ENCODE measurements at regions not wholly inside any gene's neighbourhood (a gene's known extent, or its start where the extent isn't known, plus 50 kb on each side); places are given as distances from the start of the nearest gene placed in this dataset.
"Not testable (repeated sequence)": the region's sequence is repeated elsewhere in the genome, so short reads cannot be mapped to it uniquely, and the experiment has no call there.

- DNase-seq = no peak
Measured at GRCh38 chr6:15758631-15759215, 95.9 kb upstream of the DTNBP1 start.

DNA sequence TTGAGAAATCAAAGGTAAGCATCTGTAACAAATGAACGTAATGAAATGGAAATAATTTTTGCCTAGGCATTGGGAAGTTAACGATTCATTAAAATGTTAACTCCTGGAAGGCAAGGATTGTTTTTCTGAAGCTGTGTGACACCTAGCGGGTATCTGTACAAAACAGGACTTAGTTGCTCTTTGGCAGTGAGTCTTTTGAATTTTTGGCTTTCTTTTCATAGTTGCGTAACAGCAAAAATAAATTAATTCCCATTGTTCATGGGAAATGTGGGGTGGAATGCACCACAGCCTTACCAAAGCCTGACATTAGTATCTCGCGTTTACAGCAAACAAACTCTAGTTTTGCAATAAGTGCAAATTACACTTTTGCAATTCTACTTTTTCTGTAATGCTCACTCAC is 92.7 kb upstream of the DTNBP1 start:
- no peak for DNase-seq

- DNase-seq = no peak
Measured at GRCh38 chr6:15754706-15755079, 91.9 kb upstream of the DTNBP1 start.

GRCh38 chr6:15754035-15754705 is 91.3 kb upstream of the DTNBP1 start:
- no peak for DNase-seq

DNA sequence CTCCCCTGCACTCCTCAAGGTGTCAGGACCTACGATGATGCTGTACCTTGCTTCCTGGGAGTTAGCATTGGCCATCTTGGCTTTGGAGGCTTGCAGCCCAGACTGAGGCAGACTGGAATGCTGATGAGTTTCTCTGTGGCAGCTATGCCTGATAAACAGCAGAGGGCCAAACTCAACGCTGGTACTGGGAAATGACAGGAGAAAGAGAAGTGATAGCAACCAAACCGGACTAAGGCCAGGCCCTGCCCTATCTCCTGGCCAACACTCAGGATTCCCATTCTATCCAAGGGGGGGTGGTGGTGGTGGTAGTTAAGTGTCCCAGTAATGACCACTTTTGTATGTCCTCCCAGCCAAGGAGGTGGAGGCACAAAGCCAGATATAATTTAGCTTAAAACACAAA is 90.0 kb upstream of the DTNBP1 start:
- DNase-seq = no peak

DNA sequence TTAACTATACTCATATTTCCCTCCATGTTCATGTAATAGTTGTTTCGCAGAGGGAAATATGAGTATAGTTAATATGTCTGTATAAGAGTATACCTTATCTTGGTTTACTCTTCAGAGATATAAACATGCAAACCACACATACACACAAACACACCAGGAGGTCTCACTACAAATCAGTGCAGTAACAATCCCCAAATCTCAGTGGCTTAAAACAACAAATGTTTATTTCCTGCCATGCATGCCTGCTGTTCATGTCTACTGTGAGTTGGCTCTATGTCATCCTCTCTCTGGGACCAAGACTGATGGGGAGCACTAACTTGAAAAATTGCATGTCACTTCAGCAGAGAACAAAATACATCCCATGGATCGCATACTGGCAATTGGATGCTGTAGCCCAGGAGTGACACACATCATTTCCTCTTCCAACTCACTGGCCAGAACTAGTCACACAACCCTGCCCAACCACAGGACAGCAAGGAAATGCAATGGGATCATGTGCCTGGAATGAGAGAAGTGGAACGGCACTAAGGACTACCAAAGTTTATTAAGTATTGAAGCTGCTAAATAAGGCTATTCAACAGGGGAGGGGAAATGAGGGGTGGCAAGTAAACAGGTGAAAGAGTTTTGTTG is 89.0 kb upstream of the DTNBP1 start:
- no peak for DNase-seq

- DNase-seq = no peak
Measured at GRCh38 chr6:15748341-15748740, 85.5 kb upstream of the DTNBP1 start.

- no peak for DNase-seq
Measured at GRCh38 chr6:15747354-15747883, 84.6 kb upstream of the DTNBP1 start.

GRCh38 chr6:15745781-15746180 is 83.0 kb upstream of the DTNBP1 start:
- DNase-seq = no peak

DNA sequence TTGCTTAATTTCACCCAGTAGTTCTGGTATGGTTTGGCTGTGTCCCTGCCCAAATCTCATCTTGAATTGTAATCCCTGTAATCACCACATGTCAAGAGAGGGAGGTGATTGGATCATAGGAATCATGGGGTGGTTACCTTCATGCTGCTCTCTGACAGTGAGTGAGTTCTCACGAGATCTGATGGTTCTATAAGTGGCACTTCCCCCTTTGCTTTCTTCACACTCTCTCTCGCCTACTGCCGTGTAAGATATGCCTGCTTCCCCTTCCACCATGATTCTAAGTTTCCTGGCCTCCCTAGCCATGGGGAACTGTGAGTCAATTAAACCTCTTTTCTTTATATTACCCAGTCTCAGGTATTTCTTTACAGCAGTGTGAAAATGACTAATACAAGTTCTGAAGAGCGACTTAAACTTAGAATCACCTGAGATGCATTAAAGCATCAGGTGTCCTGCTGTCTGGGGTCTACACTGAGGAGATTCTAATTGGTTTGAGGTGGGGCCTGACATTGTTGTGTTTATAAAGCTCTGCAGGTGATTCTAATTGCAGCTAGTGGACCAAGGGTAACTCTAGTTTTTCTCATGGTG is 82.1 kb upstream of the DTNBP1 start:
- no peak for DNase-seq

GRCh38 chr6:15742013-15742412 is 79.2 kb upstream of the DTNBP1 start:
- not testable (repeated sequence) for DNase-seq

DNA sequence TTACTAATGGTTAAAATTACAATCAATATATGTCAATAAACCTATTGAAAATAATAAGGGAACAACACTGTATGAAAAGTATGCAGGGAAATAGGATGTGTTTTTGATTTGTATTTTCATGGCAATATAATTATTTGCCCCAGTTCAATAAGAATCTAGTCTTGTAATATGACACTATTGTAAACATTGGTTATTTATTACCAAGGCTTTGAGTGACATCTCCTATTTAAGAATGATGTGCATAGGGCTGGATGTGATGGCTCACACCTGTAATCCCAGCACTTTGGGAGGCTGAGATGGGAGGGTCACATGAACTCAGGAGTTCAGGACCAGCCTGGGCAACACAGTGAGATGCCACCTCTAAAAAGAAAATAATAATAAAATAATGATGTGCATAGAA is 78.6 kb upstream of the DTNBP1 start:
- DNase-seq = no peak

DNA sequence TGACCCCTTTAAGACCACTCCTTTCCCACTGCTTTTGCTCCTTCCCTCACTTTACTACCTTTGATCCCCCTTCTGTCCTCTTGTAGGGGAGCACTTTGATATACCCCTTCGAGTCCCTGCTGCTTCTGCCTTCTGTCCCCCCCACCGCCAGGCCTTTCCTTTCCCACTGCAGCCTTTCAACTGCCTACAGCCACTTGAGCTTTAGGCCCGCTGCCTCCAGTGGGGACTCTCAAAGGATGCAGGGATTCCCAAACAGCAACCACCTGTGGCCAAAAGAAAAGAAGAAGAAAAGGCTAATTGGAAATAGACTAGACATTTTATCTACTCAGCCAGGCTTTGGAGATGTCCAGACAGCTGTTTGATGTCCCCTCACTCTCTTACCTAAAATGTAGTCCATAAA is 77.0 kb upstream of the DTNBP1 start:
- DNase-seq = no peak

DNA sequence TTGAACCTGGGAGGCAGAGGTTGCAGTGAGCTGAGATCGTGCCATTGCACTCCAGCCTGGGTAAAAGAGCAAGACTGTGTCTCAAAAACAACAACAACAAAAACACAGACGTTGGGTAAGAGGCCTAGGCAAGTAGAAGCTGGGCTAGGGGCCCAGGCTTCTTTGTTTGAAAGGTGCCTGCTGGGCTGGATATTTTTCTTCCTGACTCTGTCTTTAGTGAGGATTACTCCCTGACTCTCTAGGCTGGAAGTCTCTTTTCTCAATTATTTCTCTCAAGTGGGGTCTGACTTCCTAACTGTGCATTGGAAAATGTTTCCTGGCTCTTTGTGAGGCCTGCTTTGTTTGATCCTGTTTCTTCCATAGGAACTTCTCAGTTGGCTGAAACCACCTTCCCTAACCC is 76.5 kb upstream of the DTNBP1 start:
- no peak for DNase-seq

- not testable (repeated sequence) for DNase-seq
Measured at GRCh38 chr6:15738195-15738594, 75.4 kb upstream of the DTNBP1 start.

- DNase-seq = no peak
Measured at GRCh38 chr6:15736297-15736696, 73.5 kb upstream of the DTNBP1 start.

DNA sequence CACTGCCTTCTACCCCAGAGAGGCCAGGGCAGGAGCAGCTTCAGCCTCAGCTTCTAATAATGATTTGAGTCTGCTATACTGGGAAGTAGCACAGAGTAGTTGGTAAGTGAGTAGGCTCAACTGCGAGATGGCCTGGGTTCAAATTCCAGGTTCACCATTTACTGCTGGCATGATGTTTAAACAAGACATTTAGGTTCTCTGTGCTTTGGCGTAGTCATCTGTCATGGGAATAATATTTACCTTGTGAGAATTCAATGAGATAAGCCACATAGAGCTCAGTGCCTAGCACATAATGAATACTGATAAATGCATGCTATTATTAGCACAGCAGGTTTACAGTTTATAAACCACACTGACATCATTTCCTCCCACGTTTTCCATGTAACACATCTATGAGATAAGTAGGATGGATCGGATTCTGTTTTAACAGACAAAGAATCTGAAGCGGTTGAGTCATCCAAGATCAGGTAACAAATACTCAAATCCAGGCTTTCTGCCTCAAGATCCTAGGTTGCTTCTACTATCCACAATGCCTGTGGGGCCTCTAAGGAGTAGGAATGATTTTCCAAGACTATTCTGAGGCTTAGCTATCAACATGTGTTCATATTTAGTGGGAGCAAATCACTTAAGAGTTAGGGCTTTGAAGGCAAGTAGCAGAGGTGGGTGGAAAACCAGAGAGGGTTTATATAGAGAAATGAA is 72.9 kb upstream of the DTNBP1 start:
- DNase-seq = no peak

DNA sequence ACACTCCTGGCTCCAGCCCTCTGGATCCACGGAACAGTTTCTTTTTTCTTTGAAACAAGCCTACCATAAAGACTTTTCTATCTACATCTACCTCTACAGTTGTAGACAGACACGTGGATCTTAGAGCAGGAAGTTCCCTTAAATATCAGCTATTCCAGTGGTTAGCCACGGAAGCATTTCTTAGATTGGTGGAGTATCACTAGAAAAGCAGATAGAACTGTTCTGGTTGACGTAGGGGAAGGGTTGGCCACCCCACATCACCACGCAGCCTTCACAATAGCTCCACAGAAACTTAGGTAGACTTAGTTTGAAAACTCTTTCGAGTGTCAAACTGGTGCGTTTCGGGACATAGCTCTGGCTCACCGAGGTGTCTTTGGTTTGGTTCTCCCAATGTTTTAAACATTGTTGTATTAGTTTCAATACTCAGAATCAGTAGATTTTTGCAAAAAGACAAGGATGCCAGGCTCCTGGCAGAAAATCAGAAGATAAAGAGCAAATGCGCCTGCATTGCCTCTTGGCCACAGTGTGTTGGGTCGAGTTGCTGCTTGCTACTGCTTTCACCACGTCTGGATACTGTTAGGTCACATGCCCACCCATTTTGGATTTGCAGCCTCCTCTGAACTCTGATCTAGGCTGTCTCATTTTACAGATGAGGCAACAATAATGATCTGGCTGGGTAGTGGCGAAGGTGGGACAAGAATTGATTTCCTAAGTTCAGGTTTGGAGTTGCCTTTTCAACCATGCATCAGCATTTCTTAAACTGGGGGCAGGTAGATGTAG is 71.5 kb upstream of the DTNBP1 start:
- DNase-seq = no peak

DNA sequence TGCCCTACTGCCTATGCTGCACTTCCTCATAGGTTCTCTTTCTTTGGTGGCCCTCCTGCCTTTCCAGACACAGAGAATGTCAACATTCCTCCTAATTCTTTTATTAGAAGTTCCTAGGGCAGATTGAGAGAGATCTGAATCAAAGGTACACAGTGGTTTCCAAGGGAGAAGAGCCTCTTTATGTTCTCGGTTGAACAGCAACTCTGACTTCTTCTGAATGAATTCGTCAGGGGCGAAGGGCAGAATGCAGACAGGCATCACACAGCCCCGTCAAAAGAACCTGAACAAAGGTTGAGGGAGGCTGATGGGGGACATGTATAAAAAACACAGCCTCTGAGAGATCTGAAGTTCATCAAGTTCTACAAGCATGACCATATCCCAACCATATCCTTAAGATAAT is 68.1 kb upstream of the DTNBP1 start:
- DNase-seq = no peak

DNA sequence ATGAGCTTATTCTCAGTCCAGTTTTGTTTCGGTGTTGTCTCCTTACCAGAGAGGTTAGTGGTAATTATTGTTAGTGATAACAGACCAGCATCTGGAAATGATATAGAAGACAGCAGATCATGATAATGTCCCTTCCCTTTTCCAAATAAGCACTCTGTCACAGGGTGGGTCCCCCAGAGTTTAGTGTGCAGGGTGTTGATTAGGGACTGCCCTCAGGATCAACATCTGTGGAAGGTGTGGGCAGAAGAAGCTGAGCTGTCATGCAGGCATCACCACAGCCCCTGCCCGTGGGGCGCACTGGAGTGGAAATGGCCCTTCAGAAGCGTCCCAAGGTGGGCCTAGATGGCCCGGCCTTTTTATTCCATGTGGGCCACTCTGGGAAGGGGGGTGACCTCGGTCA is 67.6 kb upstream of the DTNBP1 start:
- DNase-seq = no peak

- no peak for DNase-seq
Measured at GRCh38 chr6:15722731-15723130, 59.9 kb upstream of the DTNBP1 start.

DNA sequence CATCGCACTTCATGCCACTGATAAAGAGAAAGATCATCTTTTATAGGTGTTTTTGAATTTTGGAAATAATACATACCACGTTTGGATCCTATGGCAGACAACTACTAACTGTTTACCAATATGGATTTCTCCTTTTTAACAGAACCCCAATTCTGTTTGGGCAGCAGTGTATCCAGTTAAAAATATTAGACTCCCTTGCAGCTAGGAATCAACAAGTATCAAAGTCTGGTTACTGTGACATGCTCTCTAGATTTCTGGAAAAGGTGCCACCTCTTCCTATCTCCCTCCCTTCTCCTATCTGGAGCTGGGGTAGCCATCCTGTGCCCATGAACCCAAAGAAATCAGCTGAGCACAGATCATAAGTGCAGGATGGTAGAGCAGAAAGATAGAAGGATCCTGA is 54.1 kb upstream of the DTNBP1 start:
- DNase-seq = no peak

DNA sequence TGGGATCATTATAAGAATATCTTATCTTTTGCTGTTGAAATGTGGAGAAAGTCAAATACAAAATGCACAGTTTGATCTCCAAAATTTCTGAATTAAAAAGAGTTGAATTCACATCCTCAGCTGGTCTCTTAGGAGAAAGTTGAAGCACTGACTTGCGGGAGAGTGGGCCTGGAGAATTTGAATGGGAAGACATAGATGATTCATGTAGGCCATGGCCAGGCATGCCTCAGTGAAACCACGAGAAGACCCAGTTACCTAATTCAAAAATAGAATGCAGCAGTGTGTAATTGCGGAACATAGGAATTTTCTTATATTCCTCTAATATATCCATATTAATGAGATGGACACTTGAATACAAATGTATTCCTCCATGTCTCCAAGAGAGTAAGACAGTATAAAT is 53.0 kb upstream of the DTNBP1 start:
- DNase-seq = no peak
